HG03571 (cell line): ENCODE measurements at regions not wholly inside any gene's neighbourhood (a gene's known extent, or its start where the extent isn't known, plus 50 kb on each side); places are given as distances from the start of the nearest gene placed in this dataset.

Experiments
- ATAC-seq: cut with Tn5 transposase; IDR thresholded peaks from one replicate; pipeline ENCODE4 v1.9.1; 2021; ENCODE audit not compliant: unreplicated experiment

GRCh38 chr2:103942199-103942598, 911.7 kb upstream of the POU3F3 start:
- no peak for ATAC-seq

GRCh38 chr2:103945083-103945482, 908.8 kb upstream of the POU3F3 start:
- no peak for ATAC-seq

GRCh38 chr2:103959174-103960128, 894.5 kb upstream of the POU3F3 start:
- ATAC-seq, result no peak

DNA sequence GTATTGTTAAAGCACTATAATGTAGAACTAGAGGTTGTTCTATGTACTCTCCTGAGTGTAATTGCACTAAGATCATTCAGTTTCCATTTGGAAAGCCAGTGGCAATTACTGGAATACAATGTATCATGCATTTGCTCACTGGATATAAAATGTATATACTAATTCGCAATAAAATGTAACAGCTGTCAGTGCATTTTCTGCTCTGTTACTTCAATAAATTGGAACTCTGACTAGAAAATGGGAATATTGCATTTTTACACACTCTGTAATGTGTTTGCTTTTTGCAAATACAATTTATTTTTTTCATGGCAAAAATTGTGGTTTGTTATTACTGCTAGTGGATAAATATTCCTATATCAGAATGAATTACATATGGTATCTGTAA, 893.8 kb upstream of the POU3F3 start:
- ATAC-seq, result no peak

DNA sequence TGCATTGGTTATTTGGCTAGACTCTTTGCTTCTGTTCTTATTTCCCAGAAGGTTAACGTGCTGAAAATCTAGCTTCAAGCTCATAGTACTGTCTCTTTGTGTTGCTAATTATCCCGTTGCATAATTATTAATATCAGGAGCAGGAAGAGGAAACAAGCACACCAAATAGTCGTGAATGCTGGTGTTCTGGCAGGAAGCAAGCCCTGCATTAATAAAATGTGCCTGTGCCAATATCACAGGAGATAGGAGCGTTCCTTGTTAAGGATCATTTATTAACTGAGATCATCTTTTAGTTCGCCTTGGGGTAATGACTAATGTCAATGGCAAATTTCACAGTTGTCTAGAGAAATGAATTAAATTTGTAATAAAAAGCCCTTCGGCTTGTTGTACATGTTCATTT, 893.0 kb upstream of the POU3F3 start:
- no peak for ATAC-seq

GRCh38 chr2:103961862-103962261, 892.1 kb upstream of the POU3F3 start:
- no peak for ATAC-seq

GRCh38 chr2:103962670-103963069, 891.2 kb upstream of the POU3F3 start:
- ATAC-seq, result no peak

GRCh38 chr2:103963146-103963725, 890.7 kb upstream of the POU3F3 start:
- no peak for ATAC-seq

DNA sequence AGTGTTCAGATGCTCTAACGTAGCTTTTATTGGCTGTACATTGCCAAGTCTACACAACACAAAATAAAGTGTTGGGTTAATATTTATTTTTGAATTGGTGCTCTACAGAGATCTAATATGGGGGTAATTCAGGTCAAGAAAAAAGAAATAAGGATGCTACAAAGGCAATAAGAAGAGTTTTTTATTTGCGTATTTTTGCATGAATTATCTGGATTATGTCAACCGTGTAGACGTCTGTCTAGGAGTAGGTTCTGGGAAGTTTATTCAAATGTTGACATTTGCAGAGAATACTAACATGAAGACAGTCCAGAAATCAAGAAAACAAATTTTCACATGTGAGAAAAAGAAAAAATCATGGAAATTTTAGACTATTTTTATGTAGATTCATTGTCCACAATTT, 876.7 kb upstream of the POU3F3 start:
- no peak for ATAC-seq

GRCh38 chr2:103977668-103978067, 876.2 kb upstream of the POU3F3 start:
- ATAC-seq, result no peak

DNA sequence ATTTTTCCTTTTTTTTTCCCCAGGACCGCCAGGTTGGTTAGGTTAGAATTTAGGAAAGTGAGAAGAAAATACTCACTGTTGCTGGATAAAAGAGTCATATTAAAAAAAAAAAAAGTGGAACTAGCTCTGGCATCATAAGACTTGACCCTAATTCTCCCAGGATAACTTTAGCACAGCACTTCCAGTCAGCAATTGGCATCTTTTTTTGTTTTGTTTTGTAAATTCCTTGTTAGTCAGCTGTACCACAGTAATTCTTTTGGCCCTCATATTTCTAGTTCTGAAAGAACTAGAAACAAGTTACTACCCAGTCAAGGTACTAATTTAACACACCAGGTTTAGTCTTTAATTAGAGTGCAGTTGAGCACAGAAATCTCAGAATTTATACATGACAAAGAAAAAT, 873.5 kb upstream of the POU3F3 start:
- ATAC-seq, result no peak

DNA sequence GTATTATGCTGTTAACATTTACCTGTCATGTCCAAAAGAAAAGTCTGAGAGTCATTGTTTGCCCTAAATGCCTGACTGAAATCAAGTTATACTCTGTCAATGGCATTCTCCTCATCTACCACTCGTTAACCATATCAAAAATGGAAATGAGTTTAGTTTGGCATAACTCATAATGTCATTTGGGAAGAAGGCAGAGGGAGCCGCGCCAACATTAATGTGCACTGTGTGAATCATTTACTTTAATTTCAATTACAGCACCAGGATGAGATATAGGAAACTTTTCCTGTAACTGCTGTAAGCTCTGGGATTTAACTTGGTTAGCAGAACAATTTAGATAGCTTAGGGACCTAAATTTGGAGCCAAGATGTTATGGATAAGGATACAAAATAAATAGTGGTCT, 871.2 kb upstream of the POU3F3 start:
- no peak for ATAC-seq

GRCh38 chr2:103986001-103986400, 867.9 kb upstream of the POU3F3 start:
- ATAC-seq, result no peak

DNA sequence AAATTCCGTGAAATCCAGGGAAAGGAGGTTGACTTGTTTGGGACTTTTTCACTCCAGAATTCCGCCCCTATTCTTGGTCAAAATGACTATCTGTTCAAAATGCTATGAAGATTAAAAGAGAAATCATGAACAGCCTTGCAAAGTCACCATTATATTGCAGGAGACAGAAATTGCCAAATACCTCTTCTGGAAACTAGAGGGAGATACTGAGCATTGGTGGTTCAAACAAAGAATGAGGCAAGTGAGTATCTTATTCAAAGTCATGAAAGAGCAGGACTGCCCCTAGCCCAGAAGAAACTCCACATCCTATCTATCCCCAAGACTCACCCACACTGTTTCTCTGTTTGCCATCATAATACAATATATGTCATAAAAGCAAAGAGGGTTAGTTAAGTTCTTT, 862.3 kb upstream of the POU3F3 start:
- no peak for ATAC-seq

GRCh38 chr2:104004821-104005220, 849.1 kb upstream of the POU3F3 start:
- ATAC-seq, result no peak

GRCh38 chr2:104016801-104017200, 837.1 kb upstream of the POU3F3 start:
- no peak for ATAC-seq

GRCh38 chr2:104023306-104023705, 830.6 kb upstream of the POU3F3 start:
- ATAC-seq, result no peak

GRCh38 chr2:104023765-104024164, 830.1 kb upstream of the POU3F3 start:
- ATAC-seq, result no peak

DNA sequence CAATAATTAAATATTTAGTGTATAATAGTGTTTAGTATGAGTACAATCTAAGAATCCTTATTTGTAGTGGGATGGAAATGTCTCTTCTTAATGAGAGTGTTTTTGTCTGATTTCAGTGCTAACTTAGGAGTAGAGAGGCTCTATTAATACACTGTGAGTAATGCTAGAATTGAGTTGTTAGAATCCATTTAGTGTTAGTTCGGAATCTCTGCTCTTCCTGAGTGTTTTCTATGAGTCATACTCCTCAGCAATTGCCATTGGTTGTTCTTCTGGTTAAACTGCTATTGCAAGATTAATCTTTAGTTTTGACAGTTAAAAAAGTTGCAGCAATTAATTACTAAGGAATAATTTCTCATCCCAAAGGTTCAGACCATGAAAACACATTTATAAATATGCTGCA, 828.6 kb upstream of the POU3F3 start:
- no peak for ATAC-seq

DNA sequence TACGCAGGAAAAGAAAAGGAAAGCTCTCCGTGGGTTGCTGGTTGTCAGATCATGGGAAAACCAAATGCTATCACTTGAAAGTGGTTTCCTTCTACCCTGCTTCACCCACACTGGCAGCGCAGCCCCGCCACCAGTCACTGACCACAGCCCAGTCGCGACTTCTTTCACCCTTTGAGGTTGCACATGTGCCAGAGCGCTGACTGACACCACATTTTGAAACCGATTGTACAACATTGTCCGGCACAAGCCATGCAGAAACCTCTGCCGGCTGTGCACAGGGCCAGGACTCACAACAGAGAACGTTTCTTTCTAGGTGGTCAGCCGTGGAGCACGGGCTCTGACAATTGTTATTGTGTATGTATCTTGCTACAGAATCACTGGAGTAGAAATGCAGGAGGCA, 827.2 kb upstream of the POU3F3 start:
- ATAC-seq, result no peak

DNA sequence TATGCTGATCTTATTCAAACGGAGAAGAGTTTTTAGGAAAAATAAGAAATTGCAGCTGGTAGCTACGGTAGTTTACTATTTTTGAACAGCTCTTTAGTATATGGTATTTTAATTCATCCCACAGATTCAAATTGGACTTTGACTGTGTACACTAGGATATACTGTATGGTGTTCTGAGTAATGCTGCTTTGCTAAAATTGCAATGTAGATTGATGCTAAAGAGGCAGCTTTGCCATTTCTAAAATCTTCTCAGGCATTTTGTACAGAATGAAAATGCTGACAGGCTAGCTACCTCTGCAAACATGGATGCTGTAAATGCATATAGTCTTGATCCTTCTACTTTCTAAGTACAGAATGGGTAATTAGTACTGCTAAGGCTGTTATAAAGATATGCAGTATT, 826.6 kb upstream of the POU3F3 start:
- ATAC-seq, result no peak

GRCh38 chr2:104028061-104028460, 825.9 kb upstream of the POU3F3 start:
- no peak for ATAC-seq

DNA sequence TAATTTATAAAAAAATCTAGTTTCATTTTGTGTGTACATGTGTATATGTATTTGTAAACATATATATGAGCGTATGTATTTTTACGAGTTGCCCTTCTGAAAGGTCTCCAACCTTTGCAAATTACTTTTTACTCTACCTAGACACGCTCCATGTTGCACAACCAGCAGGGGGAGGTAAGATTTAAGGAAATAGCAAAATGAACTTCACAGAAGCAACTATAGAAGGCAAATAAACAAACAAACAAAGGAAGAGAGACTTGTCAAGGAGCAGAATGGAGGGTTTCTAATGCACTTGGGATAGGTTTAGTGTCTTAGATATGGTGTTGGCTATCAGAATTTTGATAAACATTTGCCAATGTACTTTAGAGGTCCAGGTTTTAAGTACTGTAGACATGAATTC, 820.5 kb upstream of the POU3F3 start:
- no peak for ATAC-seq
